ENCODE measurements at regions not wholly inside any gene's neighbourhood (a gene's known extent, or its start where the extent isn't known, plus 50 kb on each side); places are given as distances from the start of the nearest gene placed in this dataset.

GRCh38 chr12:31778687-31779086 lies 49.9 kb upstream of the AMN1 start:
- no peak for FAIRE-seq
